AG09309 (cell line): ENCODE measurements at regions not wholly inside any gene's neighbourhood (a gene's known extent, or its start where the extent isn't known, plus 50 kb on each side); places are given as distances from the start of the nearest gene placed in this dataset.

Source experiments
- DNase-seq: peaks from one replicate; pipeline ENCODE4 v3.0.0-alpha.2; 2010; ENCODE audit warnings: low read depth
- H3K4me3 ChIP-seq: 2 replicates; pipeline ENCODE4 v1.5.1; 2011; ENCODE audit warnings: mild to moderate bottlenecking, low read depth, low read length, moderate library complexity; ENCODE audit not compliant: control insufficient read depth
- TF ChIP-seq, protein P1 (sequence below): IDR thresholded peaks from 2 replicates; pipeline ENCODE4 v1.5.1; 2011; ENCODE audit warnings: mild to moderate bottlenecking, low read depth, low read length, inconsistent platforms; ENCODE audit not compliant: insufficient read depth, control insufficient read depth; ENCODE audit errors: missing control alignments

DNA sequence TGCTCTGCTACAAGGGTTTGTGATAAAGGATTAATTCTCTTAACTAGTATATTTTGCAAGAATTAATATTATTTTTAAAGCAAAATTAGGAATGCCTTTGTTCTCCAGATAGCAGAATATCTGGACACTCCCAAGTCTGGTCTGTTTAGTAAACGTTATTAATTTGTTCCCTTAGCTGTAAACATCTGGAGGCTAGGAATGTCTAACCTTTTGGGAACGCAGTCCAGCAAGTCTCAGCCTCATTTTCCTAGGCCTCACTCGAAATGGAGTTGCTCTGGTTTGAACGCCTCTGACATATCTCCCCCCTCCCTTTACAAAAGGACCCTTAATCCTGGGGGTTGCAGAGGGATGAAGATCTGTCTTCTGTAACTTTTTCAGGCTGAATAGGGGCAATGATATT lies 59.3 kb upstream of the WNT7A start:
- TF ChIP-seq, protein P1, sequence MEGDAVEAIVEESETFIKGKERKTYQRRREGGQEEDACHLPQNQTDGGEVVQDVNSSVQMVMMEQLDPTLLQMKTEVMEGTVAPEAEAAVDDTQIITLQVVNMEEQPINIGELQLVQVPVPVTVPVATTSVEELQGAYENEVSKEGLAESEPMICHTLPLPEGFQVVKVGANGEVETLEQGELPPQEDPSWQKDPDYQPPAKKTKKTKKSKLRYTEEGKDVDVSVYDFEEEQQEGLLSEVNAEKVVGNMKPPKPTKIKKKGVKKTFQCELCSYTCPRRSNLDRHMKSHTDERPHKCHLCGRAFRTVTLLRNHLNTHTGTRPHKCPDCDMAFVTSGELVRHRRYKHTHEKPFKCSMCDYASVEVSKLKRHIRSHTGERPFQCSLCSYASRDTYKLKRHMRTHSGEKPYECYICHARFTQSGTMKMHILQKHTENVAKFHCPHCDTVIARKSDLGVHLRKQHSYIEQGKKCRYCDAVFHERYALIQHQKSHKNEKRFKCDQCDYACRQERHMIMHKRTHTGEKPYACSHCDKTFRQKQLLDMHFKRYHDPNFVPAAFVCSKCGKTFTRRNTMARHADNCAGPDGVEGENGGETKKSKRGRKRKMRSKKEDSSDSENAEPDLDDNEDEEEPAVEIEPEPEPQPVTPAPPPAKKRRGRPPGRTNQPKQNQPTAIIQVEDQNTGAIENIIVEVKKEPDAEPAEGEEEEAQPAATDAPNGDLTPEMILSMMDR, result no peak
- H3K4me3 ChIP-seq, result no peak overlapping the region
- DNase-seq, result no peak

DNA sequence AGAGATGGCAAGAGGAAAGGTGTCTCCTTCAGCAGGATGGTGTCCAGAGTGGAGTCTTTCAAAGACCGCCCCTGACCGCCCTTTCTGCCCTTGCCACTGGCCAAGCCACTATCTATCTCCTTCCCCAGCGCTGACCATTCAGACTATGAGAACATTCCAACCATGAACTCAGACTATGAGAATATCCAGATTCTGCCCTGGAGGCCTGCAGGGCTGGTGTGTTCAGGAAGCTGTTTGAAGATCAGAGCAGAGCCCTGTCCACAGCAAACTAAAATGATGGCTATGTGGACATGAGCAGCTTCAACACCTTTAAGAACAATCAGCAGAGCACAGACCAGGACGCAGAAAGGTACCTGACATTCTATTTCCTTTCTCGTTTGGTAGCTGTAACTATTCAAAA lies 57.3 kb upstream of the WNT7A start:
- H3K4me3 ChIP-seq, result no peak overlapping the region
- TF ChIP-seq, protein P1, result no peak
- no peak for DNase-seq

DNA sequence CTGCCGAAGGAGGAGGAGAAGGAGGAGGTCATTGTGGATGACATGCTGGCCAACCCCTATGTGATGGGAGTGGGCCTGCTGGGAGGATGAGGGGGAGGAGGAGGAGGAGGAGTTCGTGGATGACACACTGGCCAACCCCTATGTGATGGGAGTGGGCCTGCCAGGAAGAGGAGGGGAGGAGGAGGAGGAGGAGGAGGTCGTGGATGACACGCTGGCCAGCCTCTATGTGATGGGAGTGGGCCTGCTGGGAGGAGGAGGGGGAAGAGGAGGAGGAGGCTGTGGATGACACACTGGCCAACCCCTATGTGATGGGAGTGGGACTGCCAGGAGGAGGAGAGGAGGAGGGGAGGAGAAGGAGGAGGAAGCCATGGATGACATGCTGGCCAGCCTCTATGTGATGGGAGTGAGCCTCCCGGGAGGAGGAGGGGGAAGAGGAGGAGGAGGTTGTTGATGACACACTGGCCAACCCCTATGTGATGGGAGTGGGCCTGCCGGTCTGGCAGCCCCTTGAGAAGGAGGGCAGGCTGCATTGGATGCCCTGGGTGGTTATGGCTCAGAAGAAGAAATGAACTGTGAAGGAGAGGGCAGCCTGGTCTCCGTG lies 55.7 kb upstream of the WNT7A start:
- TF ChIP-seq, protein P1, result no peak
- no peak for DNase-seq
- H3K4me3 ChIP-seq, result no peak overlapping the region

DNA sequence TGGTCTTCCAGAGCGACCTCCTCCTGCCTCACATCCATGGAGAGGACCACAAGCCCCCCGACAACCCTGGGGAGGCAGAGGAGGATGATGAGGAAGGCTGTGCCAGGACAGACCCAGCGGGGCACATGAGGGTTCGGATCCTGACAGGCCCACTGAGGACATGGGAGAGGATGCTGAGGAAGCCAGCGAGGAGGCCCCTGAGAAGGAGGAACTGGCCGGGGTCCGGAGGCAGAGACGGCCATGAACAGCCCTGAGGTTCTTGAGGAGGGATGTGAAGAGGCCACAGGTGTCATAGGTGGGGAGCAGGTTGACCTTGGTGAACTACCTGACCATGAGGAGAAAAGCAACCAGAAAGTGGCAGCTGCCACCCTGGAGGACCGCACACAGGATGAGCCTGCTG lies 54.9 kb upstream of the WNT7A start:
- no peak overlapping the region for H3K4me3 ChIP-seq
- TF ChIP-seq, protein P1, result no peak
- no peak for DNase-seq

DNA sequence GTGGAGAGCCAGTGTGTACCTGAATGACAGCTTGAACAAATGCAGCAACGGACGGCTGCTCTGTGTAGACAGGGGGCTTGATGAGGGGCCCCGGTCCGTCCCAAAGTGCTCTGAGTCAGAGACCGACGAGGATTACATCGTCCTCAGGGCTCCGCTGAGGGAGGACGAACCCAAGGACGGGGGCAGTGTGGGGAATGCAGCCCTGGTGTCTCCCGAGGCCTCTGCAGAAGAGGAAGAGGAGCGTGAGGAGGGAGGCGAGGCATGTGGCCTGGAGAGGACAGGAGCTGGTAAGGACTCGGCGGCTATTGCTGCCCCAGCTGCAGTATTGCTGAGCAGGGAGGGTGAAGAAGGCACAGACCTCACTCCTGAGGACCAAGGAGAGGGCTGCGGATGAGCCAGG lies 54.4 kb upstream of the WNT7A start:
- no peak overlapping the region for H3K4me3 ChIP-seq
- TF ChIP-seq, protein P1, result no peak
- DNase-seq, result no peak

DNA sequence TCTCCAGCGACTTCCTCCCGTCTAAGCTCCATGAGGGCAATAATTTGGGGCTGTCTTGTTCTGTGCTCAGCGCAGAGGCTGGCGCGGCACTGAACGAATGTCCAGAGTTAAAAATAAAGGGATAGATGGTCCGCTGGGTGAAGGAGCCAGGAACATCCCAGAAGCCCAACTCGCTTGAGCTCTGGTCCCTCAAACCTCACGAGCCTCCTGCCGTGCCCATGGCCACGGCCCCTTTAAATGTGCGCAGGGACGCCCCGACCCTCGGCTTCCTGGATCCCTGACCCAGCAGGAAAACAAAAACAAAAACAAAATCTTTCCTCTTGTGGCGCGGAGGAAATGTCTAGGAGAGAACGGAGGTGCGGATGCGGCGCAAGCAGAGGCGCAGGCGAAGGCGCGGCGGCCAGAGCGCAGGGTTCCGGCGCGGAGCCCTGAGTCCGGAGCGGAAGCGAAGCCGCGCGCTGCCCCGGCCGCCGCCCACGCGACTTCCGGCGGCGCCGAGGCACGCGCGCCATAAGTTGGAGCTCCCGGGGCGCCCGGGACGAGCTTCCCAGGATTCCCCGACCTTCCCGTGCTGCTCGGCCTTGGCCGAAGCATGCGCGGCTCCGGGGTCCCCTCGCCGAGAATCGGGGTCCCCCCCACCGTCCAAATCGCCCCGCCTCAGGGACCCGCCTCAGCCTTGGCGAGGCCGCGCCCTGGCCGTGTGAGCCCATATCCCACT lies 52.9 kb upstream of the WNT7A start:
- TF ChIP-seq, protein P1, result no peak
- H3K4me3 ChIP-seq, result peak overlapping the region; percentile 32
- DNase-seq, result no peak
